H1 (cell line): ENCODE measurements at regions not wholly inside any gene's neighbourhood (a gene's known extent, or its start where the extent isn't known, plus 50 kb on each side); places are given as distances from the start of the nearest gene placed in this dataset.

ENCODE experiments used
- CTCF ChIA-PET: fragments of 300-600 bp; sonication (Branson Sonifier 250); formaldehyde crosslinking; loops from one replicate; lab custom pipeline; 2021; ENCODE audit not compliant: partially characterized antibody; lab: Charles Lee
- POLR2A ChIA-PET: fragments of 300-600 bp; sonication (Branson Sonifier 250); formaldehyde crosslinking; loops from one replicate; lab custom pipeline; 2021; ENCODE audit warnings: inconsistent platforms; ENCODE audit not compliant: partially characterized antibody; lab: Charles Lee
- DNase-seq, 2 experiments: peaks; one replicate each; pipeline versions ENCODE4 v3.0.0 to v3.0.0-alpha.2; 2010 to 2022; ENCODE audit warnings: low spot score in 2 of 2, low read depth in 1 of 2, mixed read lengths in 1 of 2
- FAIRE-seq: peaks from 2 replicates; lab custom pipeline; 2011; peaks lifted over from hg19 to GRCh38; lab: Jason Lieb, UNC
- H2AFZ ChIP-seq: 2 replicates; pipeline ENCODE4 v1.8.1; 2012; ENCODE audit warnings: low read length, inconsistent platforms
- H2AK5ac ChIP-seq: 2 replicates; pipeline ENCODE4 v1.6.1; 2013; ENCODE audit warnings: low read depth, low read length
- H2BK120ac ChIP-seq: replicated peaks from 2 replicates; pipeline ENCODE3; 2013; ENCODE audit warnings: low read depth, low read length, inconsistent platforms
- H2BK12ac ChIP-seq: 2 replicates; pipeline ENCODE4 v1.6.1; 2013; ENCODE audit warnings: low read depth, low read length
- H2BK15ac ChIP-seq: 2 replicates; pipeline ENCODE4 v1.6.1; 2013; ENCODE audit warnings: low read length
- H2BK20ac ChIP-seq: 2 replicates; pipeline ENCODE4 v1.6.1; 2013; ENCODE audit warnings: low read length
- H2BK5ac ChIP-seq: 2 replicates; pipeline ENCODE4 v1.6.1; 2013; ENCODE audit warnings: low read depth, low read length
- H3K14ac ChIP-seq: 2 replicates; pipeline ENCODE4 v1.6.1; 2013; ENCODE audit warnings: inconsistent platforms; ENCODE audit not compliant: insufficient read length
- H3K18ac ChIP-seq: 2 replicates; pipeline ENCODE4 v1.6.1; 2013; ENCODE audit warnings: low read length; ENCODE audit errors: extremely low read depth
- H3K23ac ChIP-seq: 2 replicates; pipeline ENCODE4 v1.6.1; 2013; ENCODE audit warnings: inconsistent platforms; ENCODE audit not compliant: insufficient read length
- H3K23me2 ChIP-seq: 2 replicates; pipeline ENCODE4 v1.6.1; 2013; ENCODE audit warnings: low read depth, low read length
- H3K27ac ChIP-seq: 2 replicates; pipeline ENCODE4 v1.6.1; 2011; ENCODE audit warnings: low read depth, low read length, inconsistent platforms
- H3K27me3 ChIP-seq, 4 experiments: replicated peaks in 1 of 4; 1 replicate in 1 of 4; 2 replicates in 3 of 4; pipeline versions ENCODE4 v1.6.1 to v1.8.1; 2011 to 2013; ENCODE audit warnings: low read length in 3 of 4, mild to moderate bottlenecking in 3 of 4, inconsistent platforms in 2 of 4, mixed read lengths in 2 of 4, moderate library complexity in 1 of 4; ENCODE audit not compliant: control insufficient read depth in 3 of 4, insufficient read depth in 3 of 4; ENCODE audit errors: extremely low read depth in 1 of 4
- H3K36me3 ChIP-seq, 4 experiments: 2 replicates each; pipeline versions ENCODE4 v1.6.1 to v1.8.1; 2011 to 2013; ENCODE audit warnings: mild to moderate bottlenecking in 4 of 4, low read length in 3 of 4, moderate library complexity in 2 of 4, control low read depth in 1 of 4, inconsistent platforms in 1 of 4; ENCODE audit not compliant: insufficient read depth in 4 of 4, control insufficient read depth in 2 of 4
- H3K4ac ChIP-seq: replicated peaks from 2 replicates; pipeline ENCODE3; 2013; ENCODE audit warnings: low read length, low read depth, mixed read lengths, inconsistent platforms; ENCODE audit not compliant: insufficient read length
- H3K4me1 ChIP-seq, 4 experiments: replicated peaks in 1 of 4; 1 replicate in 1 of 4; 2 replicates in 3 of 4; pipeline versions ENCODE4 v1.6.1 to v1.8.1; 2011 to 2013; ENCODE audit warnings: low read length in 3 of 4, inconsistent platforms in 2 of 4, mixed read lengths in 1 of 4; ENCODE audit not compliant: insufficient read depth in 4 of 4, control insufficient read depth in 3 of 4
- H3K4me2 ChIP-seq, 2 experiments: 2 replicates each; pipeline versions ENCODE4 v1.6.1 to v1.8.1; 2011 to 2013; ENCODE audit warnings: low read depth in 2 of 2, low read length in 2 of 2, control low read depth in 1 of 2, inconsistent platforms in 1 of 2, mild to moderate bottlenecking in 1 of 2; ENCODE audit not compliant: insufficient read depth in 1 of 2
- H3K4me3 ChIP-seq, 4 experiments: fragments of 200-600, 300-600 bp in 1 of 4; sonication (generic), shearing (Covaris generic), sonication (Bioruptor Twin) in 1 of 4; 2 replicates each; pipeline versions ENCODE4 v1.5.1 to v1.8.1; 2011 to 2016; ENCODE audit warnings: low read length in 4 of 4, low read depth in 3 of 4, control low read depth in 2 of 4, inconsistent platforms in 2 of 4, mild to moderate bottlenecking in 2 of 4, mixed read lengths in 1 of 4, moderate library complexity in 1 of 4; ENCODE audit not compliant: insufficient read depth in 2 of 4; ENCODE audit errors: extremely low read depth in 1 of 4
- H3K56ac ChIP-seq: replicated peaks from 2 replicates; pipeline ENCODE3; 2013; ENCODE audit warnings: low read depth, mild to moderate bottlenecking, mixed read lengths, low read length, inconsistent platforms; ENCODE audit not compliant: insufficient read length
- H3K79me1 ChIP-seq: 2 replicates; pipeline ENCODE4 v1.6.1; 2013; ENCODE audit warnings: low read depth, low read length, control low read depth
- H3K79me2 ChIP-seq, 2 experiments: 2 replicates each; pipeline versions ENCODE4 v1.6.1 to v1.8.1; 2012 to 2013; ENCODE audit warnings: low read length in 2 of 2, mild to moderate bottlenecking in 2 of 2, inconsistent platforms in 1 of 2; ENCODE audit not compliant: insufficient read depth in 2 of 2, control insufficient read depth in 1 of 2
- H3K9ac ChIP-seq, 4 experiments: replicated peaks in 1 of 4; 1 replicate in 1 of 4; 2 replicates in 3 of 4; pipeline versions ENCODE4 v1.6.1 to v1.8.1; 2011 to 2013; ENCODE audit warnings: low read depth in 3 of 4, low read length in 3 of 4, control low read depth in 2 of 4, mild to moderate bottlenecking in 2 of 4, moderate library complexity in 2 of 4, inconsistent platforms in 1 of 4; ENCODE audit errors: extremely low read depth in 1 of 4
- H3K9me3 ChIP-seq, 2 experiments: 2 replicates each; pipeline versions ENCODE4 v1.6.1 to v1.8.1; 2012 to 2013; ENCODE audit warnings: mild to moderate bottlenecking in 2 of 2, moderate library complexity in 2 of 2, control low read depth in 1 of 2, inconsistent platforms in 1 of 2, low read depth in 1 of 2, low read length in 1 of 2, mixed read lengths in 1 of 2; ENCODE audit not compliant: insufficient read depth in 2 of 2
- H4K20me1 ChIP-seq, 2 experiments: replicated peaks in 1 of 2; 2 replicates each; pipeline versions ENCODE3 to v1.8.1; 2011 to 2013; ENCODE audit warnings: inconsistent platforms in 2 of 2, low read length in 2 of 2, mild to moderate bottlenecking in 1 of 2; ENCODE audit not compliant: insufficient read depth in 2 of 2, control insufficient read depth in 1 of 2
- H4K5ac ChIP-seq: 2 replicates; pipeline ENCODE4 v1.6.1; 2013; ENCODE audit warnings: low read length, low read depth, mixed read lengths, inconsistent platforms; ENCODE audit not compliant: insufficient read length
- H4K8ac ChIP-seq: 2 replicates; pipeline ENCODE4 v1.8.0; 2013; ENCODE audit warnings: mild to moderate bottlenecking, moderate library complexity, low read length, inconsistent platforms; ENCODE audit not compliant: insufficient read depth; ENCODE audit errors: extremely low read depth
- H4K91ac ChIP-seq: replicated peaks from 2 replicates; pipeline ENCODE3; 2013; ENCODE audit warnings: low read length, mixed read lengths, inconsistent platforms; ENCODE audit not compliant: insufficient read length
- BCL11A ChIP-seq, 2 experiments: IDR thresholded peaks; one replicate each; pipeline ENCODE4 v1.6.1; 2011; ENCODE audit warnings: low read depth in 2 of 2, low read length in 2 of 2, mild to moderate bottlenecking in 2 of 2
- CREB1 ChIP-seq: IDR thresholded peaks from 2 replicates; pipeline ENCODE4 v1.6.1; 2012; ENCODE audit warnings: inconsistent platforms
- EP300 ChIP-seq, 2 experiments: IDR thresholded peaks; 1 replicate in 1 of 2; 2 replicates in 1 of 2; pipeline ENCODE4 v1.6.1; 2011 to 2012; ENCODE audit warnings: low read depth in 2 of 2, low read length in 2 of 2, mild to moderate bottlenecking in 2 of 2, borderline replicate concordance in 1 of 2, inconsistent platforms in 1 of 2, moderate library complexity in 1 of 2
- KDM1A ChIP-seq: fragments of 200-600, 300-600 bp; sonication (generic); IDR thresholded peaks from 2 replicates; pipeline ENCODE4 v1.7.1; 2016; ENCODE audit warnings: mild to moderate bottlenecking, low read length, borderline replicate concordance
- PHF8 ChIP-seq: fragments of 200-600 bp; sonication (generic); conservative IDR thresholded peaks from 2 replicates; pipeline ENCODE4 v1.7.1; 2012; ENCODE audit warnings: low read depth, mild to moderate bottlenecking, inconsistent platforms, low read length, moderate library complexity
- RFX5 ChIP-seq: IDR thresholded peaks from 2 replicates; pipeline ENCODE4 v1.6.1; 2011; ENCODE audit warnings: low read depth, low read length, improper control_type of control experiment, borderline replicate concordance
- SP2 ChIP-seq: IDR thresholded peaks from 2 replicates; pipeline ENCODE4 v1.6.1; 2012; ENCODE audit warnings: mild to moderate bottlenecking, low read length, inconsistent platforms
- TAF7 ChIP-seq: optimal IDR thresholded peaks from 2 replicates; pipeline ENCODE3; 2011; ENCODE audit warnings: low read depth, mild to moderate bottlenecking, inconsistent platforms, low read length, moderate library complexity, borderline replicate concordance
- WGBS, 2 experiments: shearing (Covaris generic) in 1 of 2; methylation state at CpG; one replicate each; pipeline versions ENCODE4 v1.1.6 to v1.1.7; 2013 to 2015; ENCODE audit warnings: low lambda C conversion rate in 2 of 2, mixed read lengths in 2 of 2, inconsistent platforms in 1 of 2, low coverage in 1 of 2, missing lambda C conversion rate in 1 of 2; ENCODE audit not compliant: insufficient replicate concordance in 2 of 2, insufficient coverage in 1 of 2, insufficient read length in 1 of 2; ENCODE audit errors: extremely low coverage in 1 of 2, missing lambda C conversion rate in 1 of 2; 5-methylcytosine and 5-hydroxymethylcytosine counted together
- TF ChIP-seq, protein P1 (sequence below), 3 experiments: IDR thresholded peaks; 1 replicate in 2 of 3; 2 replicates in 1 of 3; pipeline versions ENCODE4 v1.5.1 to v1.6.1; 2011; ENCODE audit warnings: low read length in 3 of 3, mild to moderate bottlenecking in 3 of 3, inconsistent platforms in 2 of 3, low read depth in 1 of 3, moderate library complexity in 1 of 3; ENCODE audit not compliant: insufficient read depth in 1 of 3; ENCODE audit errors: control extremely low read depth in 1 of 3

DNA sequence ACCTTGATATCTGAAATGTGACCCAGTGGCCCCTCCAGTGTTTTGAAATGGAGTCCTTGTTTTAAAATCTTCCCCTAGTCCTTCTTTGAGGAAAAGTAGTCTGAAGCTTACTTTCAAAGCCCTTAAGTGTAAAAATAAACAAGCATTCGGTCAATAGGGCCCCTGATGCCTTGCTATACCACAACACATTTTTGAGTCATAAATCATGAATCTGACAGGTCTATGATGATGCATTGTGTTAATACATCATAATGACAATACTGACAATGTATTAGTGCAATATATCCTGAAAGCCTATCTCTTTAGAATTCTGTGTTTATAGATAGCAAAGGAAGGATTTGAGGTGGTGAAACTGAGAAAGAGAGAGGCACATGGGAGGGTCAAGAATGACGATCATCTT is 464.2 kb downstream of the MEIS1 start:
- no peak overlapping the region for H3K56ac ChIP-seq
- H2BK5ac ChIP-seq = no peak overlapping the region
- H3K36me3 ChIP-seq = no peaks in the 10 kb centered on the region
- no peak overlapping the region for H3K4me2 ChIP-seq
- no peaks in the 10 kb centered on the region for H3K27me3 ChIP-seq
- ChIA-PET POLR2A (no interaction called here), CTCF (no interaction called here)
- H3K79me1 ChIP-seq = no peaks in the 10 kb centered on the region
- no peak overlapping the region for H3K23ac ChIP-seq
- no peaks in the 10 kb centered on the region for H3K9me3 ChIP-seq
- no peak overlapping the region for H2BK120ac ChIP-seq
- no peak overlapping the region for H3K4ac ChIP-seq
- H3K18ac ChIP-seq = no peak overlapping the region
- no peak overlapping the region for H2BK12ac ChIP-seq
- no peak overlapping the region for H3K9ac ChIP-seq
- no peak for DNase-seq
- H4K91ac ChIP-seq = no peak overlapping the region
- H3K4me3 ChIP-seq = no peak overlapping the region
- no peak overlapping the region for H2AK5ac ChIP-seq
- no peak overlapping the region for H4K5ac ChIP-seq
- no peak overlapping the region for H4K8ac ChIP-seq
- no peak overlapping the region for H2AFZ ChIP-seq
- TF ChIP-seq EP300 (IDR thresholded peaks at IDR 0.05; ENCODE audit: borderline replicate concordance in 1 of 2, low read depth in 2 of 2, low read length in 2 of 2) (no peak), TAF7 (no peak), RFX5 (no peak), KDM1A (no peak), SP2 (no peak), CREB1 (no peak), PHF8 (no peak), BCL11A (IDR thresholded peaks at IDR 0.05; ENCODE audit: low read depth in 2 of 2, low read length in 2 of 2) (no peak)
- TF ChIP-seq, protein P1, sequence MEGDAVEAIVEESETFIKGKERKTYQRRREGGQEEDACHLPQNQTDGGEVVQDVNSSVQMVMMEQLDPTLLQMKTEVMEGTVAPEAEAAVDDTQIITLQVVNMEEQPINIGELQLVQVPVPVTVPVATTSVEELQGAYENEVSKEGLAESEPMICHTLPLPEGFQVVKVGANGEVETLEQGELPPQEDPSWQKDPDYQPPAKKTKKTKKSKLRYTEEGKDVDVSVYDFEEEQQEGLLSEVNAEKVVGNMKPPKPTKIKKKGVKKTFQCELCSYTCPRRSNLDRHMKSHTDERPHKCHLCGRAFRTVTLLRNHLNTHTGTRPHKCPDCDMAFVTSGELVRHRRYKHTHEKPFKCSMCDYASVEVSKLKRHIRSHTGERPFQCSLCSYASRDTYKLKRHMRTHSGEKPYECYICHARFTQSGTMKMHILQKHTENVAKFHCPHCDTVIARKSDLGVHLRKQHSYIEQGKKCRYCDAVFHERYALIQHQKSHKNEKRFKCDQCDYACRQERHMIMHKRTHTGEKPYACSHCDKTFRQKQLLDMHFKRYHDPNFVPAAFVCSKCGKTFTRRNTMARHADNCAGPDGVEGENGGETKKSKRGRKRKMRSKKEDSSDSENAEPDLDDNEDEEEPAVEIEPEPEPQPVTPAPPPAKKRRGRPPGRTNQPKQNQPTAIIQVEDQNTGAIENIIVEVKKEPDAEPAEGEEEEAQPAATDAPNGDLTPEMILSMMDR (IDR thresholded peaks at IDR 0.05; ENCODE audit: control extremely low read depth in 1 of 3, insufficient read depth in 1 of 3, low read depth in 1 of 3, low read length in 3 of 3) = no peak
- TF ChIP-seq, all 59 proteins: peak for 0
- Histone ChIP-seq H4K20me1 (no peaks in the 10 kb centered on the region), H3K23me2 (no peaks in the 10 kb centered on the region; the same call in 1 of the 2 replicates), H3K14ac (no peak overlapping the region), H2BK15ac (no peak overlapping the region), H2BK20ac (no peak overlapping the region), H3K79me2 (no peaks in the 10 kb centered on the region), H3K27ac (no peak overlapping the region), H3K4me1 (peaks cover 0 to 2% (median 0%) of the 10 kb centered on the region in 4 experiments; a peak in 2 of 7 replicates)
- FAIRE-seq = no peak
- 98% methylated on average over 2 of the region's 2 CpGs; no CpG with 5 or more reads in 1 of the 2 experiments for WGBS, 2 experiments
